OCI-LY7 (cell line): ENCODE measurements at regions not wholly inside any gene's neighbourhood (a gene's known extent, or its start where the extent isn't known, plus 50 kb on each side); places are given as distances from the start of the nearest gene placed in this dataset.

Experiments used
- CTCF ChIP-seq: fragments of 200-600 bp; sonication (generic); conservative IDR thresholded peaks from 2 replicates; pipeline ENCODE4 v1.5.1; 2014; ENCODE audit warnings: mild to moderate bottlenecking, antibody characterized with exemption, low read length, moderate library complexity, mixed read lengths
- EZH2phosphoT487 ChIP-seq: fragments of 200-600 bp; sonication (generic); IDR thresholded peaks from 2 replicates; pipeline ENCODE4 v1.6.1; 2018; ENCODE audit warnings: low read depth, borderline replicate concordance, mild to moderate bottlenecking, mixed run types, antibody characterized with exemption, low read length, moderate library complexity, mixed read lengths

DNA sequence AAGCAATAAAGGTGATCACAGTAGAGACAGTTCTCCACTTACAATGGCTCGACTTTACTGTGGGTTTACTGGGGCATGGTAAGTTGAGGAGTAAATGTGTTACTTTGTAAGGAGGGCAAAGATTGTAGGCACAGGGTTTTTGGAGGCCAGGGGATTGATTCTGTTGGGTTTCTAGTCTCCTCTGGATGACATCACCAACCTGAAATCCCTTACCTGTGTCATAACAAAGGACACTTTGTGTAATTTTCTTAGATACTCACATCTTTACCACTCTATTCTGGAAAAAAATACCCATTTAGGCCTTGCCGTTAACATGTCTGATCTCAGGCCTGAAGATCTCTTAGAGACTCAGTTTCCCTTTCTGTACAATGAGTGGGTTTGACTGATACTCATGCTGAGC lies 161.7 kb downstream of the GLI2 start:
- TF ChIP-seq CTCF (no peak), EZH2phosphoT487 (no peak)
